DND-41 (cell line): ENCODE measurements at regions not wholly inside any gene's neighbourhood (a gene's known extent, or its start where the extent isn't known, plus 50 kb on each side); places are given as distances from the start of the nearest gene placed in this dataset.
"Not testable (repeated sequence)": the region's sequence is repeated elsewhere in the genome, so short reads cannot be mapped to it uniquely, and the experiment has no call there.

Experiments used
- EZH2 ChIP-seq: IDR thresholded peaks from 3 replicates; pipeline ENCODE4 v1.6.1; 2012; ENCODE audit warnings: borderline replicate concordance, low read depth, mild to moderate bottlenecking, moderate library complexity, low read length, inconsistent platforms; ENCODE audit not compliant: severe bottlenecking
- TF ChIP-seq, protein P1 (sequence below): IDR thresholded peaks from 2 replicates; pipeline ENCODE4 v1.5.1; 2012; ENCODE audit warnings: borderline replicate concordance, low read length, moderate library complexity, mild to moderate bottlenecking; ENCODE audit not compliant: poor library complexity, severe bottlenecking; ENCODE audit errors: extremely low read depth

DNA sequence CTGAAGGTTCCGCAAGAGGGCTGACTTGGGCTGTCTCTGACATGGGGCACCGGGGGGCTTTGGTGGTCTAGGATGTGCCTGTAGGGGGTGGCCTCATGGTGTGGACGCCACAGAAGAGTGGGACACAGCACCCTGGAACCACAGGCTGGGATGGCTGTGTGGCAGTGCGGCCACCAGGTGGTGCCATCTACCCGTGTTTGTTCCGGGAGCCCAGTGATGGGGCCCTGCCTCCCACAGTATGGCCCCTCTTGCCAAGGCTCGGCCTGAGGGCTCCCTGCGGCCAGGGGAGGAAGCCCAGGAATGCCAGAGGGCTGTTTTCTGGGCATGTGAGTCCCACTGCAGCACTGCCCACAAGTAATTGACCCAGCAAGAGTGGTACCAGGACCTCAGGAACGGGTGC is 180.2 kb upstream of the AKAP13 start:
- TF ChIP-seq, protein P1, sequence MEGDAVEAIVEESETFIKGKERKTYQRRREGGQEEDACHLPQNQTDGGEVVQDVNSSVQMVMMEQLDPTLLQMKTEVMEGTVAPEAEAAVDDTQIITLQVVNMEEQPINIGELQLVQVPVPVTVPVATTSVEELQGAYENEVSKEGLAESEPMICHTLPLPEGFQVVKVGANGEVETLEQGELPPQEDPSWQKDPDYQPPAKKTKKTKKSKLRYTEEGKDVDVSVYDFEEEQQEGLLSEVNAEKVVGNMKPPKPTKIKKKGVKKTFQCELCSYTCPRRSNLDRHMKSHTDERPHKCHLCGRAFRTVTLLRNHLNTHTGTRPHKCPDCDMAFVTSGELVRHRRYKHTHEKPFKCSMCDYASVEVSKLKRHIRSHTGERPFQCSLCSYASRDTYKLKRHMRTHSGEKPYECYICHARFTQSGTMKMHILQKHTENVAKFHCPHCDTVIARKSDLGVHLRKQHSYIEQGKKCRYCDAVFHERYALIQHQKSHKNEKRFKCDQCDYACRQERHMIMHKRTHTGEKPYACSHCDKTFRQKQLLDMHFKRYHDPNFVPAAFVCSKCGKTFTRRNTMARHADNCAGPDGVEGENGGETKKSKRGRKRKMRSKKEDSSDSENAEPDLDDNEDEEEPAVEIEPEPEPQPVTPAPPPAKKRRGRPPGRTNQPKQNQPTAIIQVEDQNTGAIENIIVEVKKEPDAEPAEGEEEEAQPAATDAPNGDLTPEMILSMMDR, result not testable (repeated sequence)
- TF ChIP-seq EZH2, result not testable (repeated sequence)
